ENCODE measurements at regions not wholly inside any gene's neighbourhood (a gene's known extent, or its start where the extent isn't known, plus 50 kb on each side); places are given as distances from the start of the nearest gene placed in this dataset.

- no peaks in the 10 kb centered on the region for H3K9me2 ChIP-seq (ENCODE audit: insufficient read depth)
- intact Hi-C loops (cut with micrococcal nuclease; ENCODE audit: unreplicated experiment), result no loop called here
- H3K9me3 ChIP-seq (ENCODE audit: insufficient read depth, low read depth), result no peaks in the 10 kb centered on the region
- H3K27ac ChIP-seq, result no peak overlapping the region
- no peaks in the 10 kb centered on the region for H4K20me1 ChIP-seq (ENCODE audit: insufficient read depth)
- H3K36me3 ChIP-seq (ENCODE audit: low read depth), result no peaks in the 10 kb centered on the region
- POLR2A ChIA-PET (ENCODE audit: unreplicated experiment), result no interaction called here
- no peak overlapping the region for H3K4me3 ChIP-seq
- TF ChIP-seq, protein P1, sequence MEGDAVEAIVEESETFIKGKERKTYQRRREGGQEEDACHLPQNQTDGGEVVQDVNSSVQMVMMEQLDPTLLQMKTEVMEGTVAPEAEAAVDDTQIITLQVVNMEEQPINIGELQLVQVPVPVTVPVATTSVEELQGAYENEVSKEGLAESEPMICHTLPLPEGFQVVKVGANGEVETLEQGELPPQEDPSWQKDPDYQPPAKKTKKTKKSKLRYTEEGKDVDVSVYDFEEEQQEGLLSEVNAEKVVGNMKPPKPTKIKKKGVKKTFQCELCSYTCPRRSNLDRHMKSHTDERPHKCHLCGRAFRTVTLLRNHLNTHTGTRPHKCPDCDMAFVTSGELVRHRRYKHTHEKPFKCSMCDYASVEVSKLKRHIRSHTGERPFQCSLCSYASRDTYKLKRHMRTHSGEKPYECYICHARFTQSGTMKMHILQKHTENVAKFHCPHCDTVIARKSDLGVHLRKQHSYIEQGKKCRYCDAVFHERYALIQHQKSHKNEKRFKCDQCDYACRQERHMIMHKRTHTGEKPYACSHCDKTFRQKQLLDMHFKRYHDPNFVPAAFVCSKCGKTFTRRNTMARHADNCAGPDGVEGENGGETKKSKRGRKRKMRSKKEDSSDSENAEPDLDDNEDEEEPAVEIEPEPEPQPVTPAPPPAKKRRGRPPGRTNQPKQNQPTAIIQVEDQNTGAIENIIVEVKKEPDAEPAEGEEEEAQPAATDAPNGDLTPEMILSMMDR (conservative IDR thresholded peaks at IDR 0.05), result no peak
- no peak for TF ChIP-seq EZH2 (IDR thresholded peaks at IDR 0.05; ENCODE audit: low read depth)
- no TSS peak for BruUV-seq (replicated peaks)
- H3K4me2 ChIP-seq, result no peak overlapping the region
- H3F3A ChIP-seq (ENCODE audit: insufficient read depth, low read depth), result no peaks in the 10 kb centered on the region
- no peaks in the 10 kb centered on the region for H3K4me1 ChIP-seq (replicated peaks; ENCODE audit: insufficient read depth)
- no peak for DNase-seq
- no peaks in the 10 kb centered on the region for H3K79me2 ChIP-seq (ENCODE audit: low read depth)
- peaks cover 18% of the 10 kb centered on the region for H3K27me3 ChIP-seq (ENCODE audit: insufficient read depth, low read depth)
- no peak overlapping the region for H2AFZ ChIP-seq
- CTCF ChIA-PET, result no interaction called here
Measured at GRCh38 chr16:82301146-82301755, 131.2 kb upstream of the MPHOSPH6 start.

GRCh38 chr16:82300374-82300951 is 130.4 kb upstream of the MPHOSPH6 start:
- H3K9me3 ChIP-seq (ENCODE audit: insufficient read depth, low read depth), result no peaks in the 10 kb centered on the region
- ChIA-PET CTCF (no interaction called here), POLR2A (ENCODE audit: unreplicated experiment) (no interaction called here)
- no peaks in the 10 kb centered on the region for H3K4me1 ChIP-seq (replicated peaks; ENCODE audit: insufficient read depth)
- H3K4me2 ChIP-seq, result no peak overlapping the region
- no peak overlapping the region for H2AFZ ChIP-seq
- no peaks in the 10 kb centered on the region for H3K36me3 ChIP-seq (ENCODE audit: low read depth)
- intact Hi-C loops (cut with micrococcal nuclease; ENCODE audit: unreplicated experiment), result no loop called here
- TF ChIP-seq, protein P1 (conservative IDR thresholded peaks at IDR 0.05), result no peak
- TF ChIP-seq EZH2 (IDR thresholded peaks at IDR 0.05; ENCODE audit: low read depth), result no peak
- H3K9me2 ChIP-seq (ENCODE audit: insufficient read depth), result no peaks in the 10 kb centered on the region
- H3K27ac ChIP-seq, result no peak overlapping the region
- H3K27me3 ChIP-seq (ENCODE audit: insufficient read depth, low read depth), result peaks cover 13% of the 10 kb centered on the region
- BruUV-seq (replicated peaks), result no TSS peak
- no peaks in the 10 kb centered on the region for H4K20me1 ChIP-seq (ENCODE audit: insufficient read depth)
- no peak for DNase-seq
- no peaks in the 10 kb centered on the region for H3F3A ChIP-seq (ENCODE audit: insufficient read depth, low read depth)
- H3K79me2 ChIP-seq (ENCODE audit: low read depth), result no peaks in the 10 kb centered on the region
- H3K4me3 ChIP-seq, result no peak overlapping the region

DNA sequence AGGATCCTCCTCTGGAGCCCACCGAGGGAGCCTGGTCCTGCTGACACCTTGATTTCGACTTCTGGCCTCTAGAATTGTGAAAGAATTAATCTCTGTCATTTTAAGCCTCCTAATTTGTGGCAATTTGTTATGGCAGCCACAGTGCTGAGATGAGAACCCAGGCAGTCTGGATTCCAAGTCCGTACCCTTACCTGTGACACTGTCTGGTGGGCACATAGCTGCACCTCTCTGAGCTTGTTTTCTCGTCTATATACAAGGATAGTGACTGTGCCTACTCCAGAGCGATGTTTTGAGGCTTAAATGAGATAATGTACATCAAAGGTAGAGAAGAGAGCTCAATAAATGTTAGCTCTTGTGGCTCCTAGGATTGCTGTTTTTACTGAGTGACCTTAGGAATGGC is 128.4 kb upstream of the MPHOSPH6 start:
- Histone ChIP-seq H3K4me3 (no peak overlapping the region), H3K9me2 (ENCODE audit: insufficient read depth) (no peaks in the 10 kb centered on the region), H3K36me3 (ENCODE audit: low read depth) (no peaks in the 10 kb centered on the region), H3K27me3 (ENCODE audit: insufficient read depth, low read depth) (peaks cover 20% of the 10 kb centered on the region), H4K20me1 (ENCODE audit: insufficient read depth) (no peaks in the 10 kb centered on the region), H3K27ac (no peak overlapping the region), H3K9me3 (ENCODE audit: insufficient read depth, low read depth) (no peaks in the 10 kb centered on the region), H2AFZ (no peak overlapping the region), H3K4me1 (replicated peaks; ENCODE audit: insufficient read depth) (no peaks in the 10 kb centered on the region), H3F3A (ENCODE audit: insufficient read depth, low read depth) (no peaks in the 10 kb centered on the region), H3K4me2 (no peak overlapping the region), H3K79me2 (ENCODE audit: low read depth) (no peaks in the 10 kb centered on the region)
- no peak for DNase-seq
- no peak for TF ChIP-seq EZH2 (IDR thresholded peaks at IDR 0.05; ENCODE audit: low read depth)
- TF ChIP-seq, protein P1 (conservative IDR thresholded peaks at IDR 0.05), result no peak
- ChIA-PET CTCF (no interaction called here), POLR2A (ENCODE audit: unreplicated experiment) (no interaction called here)
- BruUV-seq (replicated peaks), result no TSS peak
- intact Hi-C loops (cut with micrococcal nuclease; ENCODE audit: unreplicated experiment), result no loop called here

All from PC-9 (cell line).